WTC11 (cell line): ENCODE measurements at regions not wholly inside any gene's neighbourhood (a gene's known extent, or its start where the extent isn't known, plus 50 kb on each side); places are given as distances from the start of the nearest gene placed in this dataset.

Experiments used
- SMAD3 ChIP-seq: sonication (generic); formaldehyde crosslinking; IDR thresholded peaks from 2 replicates; pipeline ENCODE4 v1.8.0; 2022; ENCODE audit warnings: missing genetic modification reagents, mild to moderate bottlenecking, borderline replicate concordance
- TF ChIP-seq, protein P1 (sequence below): sonication (generic); formaldehyde crosslinking; IDR thresholded peaks from 2 replicates; pipeline ENCODE4 v1.8.1; 2023; ENCODE audit warnings: mild to moderate bottlenecking, missing genetic modification reagents, borderline replicate concordance
- TF ChIP-seq, protein P2 (sequence below): fragments of 200-600 bp; IDR thresholded peaks from 2 replicates; pipeline ENCODE4 v1.8.0; 2022; ENCODE audit warnings: antibody characterized with exemption
- TF ChIP-seq, protein P3 (sequence below): sonication (generic); formaldehyde crosslinking; IDR thresholded peaks from 2 replicates; pipeline ENCODE4 v1.8.0; 2023; ENCODE audit warnings: missing genetic modification reagents, mild to moderate bottlenecking, borderline replicate concordance

- TF ChIP-seq, protein P1, sequence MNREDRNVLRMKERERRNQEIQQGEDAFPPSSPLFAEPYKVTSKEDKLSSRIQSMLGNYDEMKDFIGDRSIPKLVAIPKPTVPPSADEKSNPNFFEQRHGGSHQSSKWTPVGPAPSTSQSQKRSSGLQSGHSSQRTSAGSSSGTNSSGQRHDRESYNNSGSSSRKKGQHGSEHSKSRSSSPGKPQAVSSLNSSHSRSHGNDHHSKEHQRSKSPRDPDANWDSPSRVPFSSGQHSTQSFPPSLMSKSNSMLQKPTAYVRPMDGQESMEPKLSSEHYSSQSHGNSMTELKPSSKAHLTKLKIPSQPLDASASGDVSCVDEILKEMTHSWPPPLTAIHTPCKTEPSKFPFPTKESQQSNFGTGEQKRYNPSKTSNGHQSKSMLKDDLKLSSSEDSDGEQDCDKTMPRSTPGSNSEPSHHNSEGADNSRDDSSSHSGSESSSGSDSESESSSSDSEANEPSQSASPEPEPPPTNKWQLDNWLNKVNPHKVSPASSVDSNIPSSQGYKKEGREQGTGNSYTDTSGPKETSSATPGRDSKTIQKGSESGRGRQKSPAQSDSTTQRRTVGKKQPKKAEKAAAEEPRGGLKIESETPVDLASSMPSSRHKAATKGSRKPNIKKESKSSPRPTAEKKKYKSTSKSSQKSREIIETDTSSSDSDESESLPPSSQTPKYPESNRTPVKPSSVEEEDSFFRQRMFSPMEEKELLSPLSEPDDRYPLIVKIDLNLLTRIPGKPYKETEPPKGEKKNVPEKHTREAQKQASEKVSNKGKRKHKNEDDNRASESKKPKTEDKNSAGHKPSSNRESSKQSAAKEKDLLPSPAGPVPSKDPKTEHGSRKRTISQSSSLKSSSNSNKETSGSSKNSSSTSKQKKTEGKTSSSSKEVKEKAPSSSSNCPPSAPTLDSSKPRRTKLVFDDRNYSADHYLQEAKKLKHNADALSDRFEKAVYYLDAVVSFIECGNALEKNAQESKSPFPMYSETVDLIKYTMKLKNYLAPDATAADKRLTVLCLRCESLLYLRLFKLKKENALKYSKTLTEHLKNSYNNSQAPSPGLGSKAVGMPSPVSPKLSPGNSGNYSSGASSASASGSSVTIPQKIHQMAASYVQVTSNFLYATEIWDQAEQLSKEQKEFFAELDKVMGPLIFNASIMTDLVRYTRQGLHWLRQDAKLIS, result no peak
- TF ChIP-seq, protein P2, sequence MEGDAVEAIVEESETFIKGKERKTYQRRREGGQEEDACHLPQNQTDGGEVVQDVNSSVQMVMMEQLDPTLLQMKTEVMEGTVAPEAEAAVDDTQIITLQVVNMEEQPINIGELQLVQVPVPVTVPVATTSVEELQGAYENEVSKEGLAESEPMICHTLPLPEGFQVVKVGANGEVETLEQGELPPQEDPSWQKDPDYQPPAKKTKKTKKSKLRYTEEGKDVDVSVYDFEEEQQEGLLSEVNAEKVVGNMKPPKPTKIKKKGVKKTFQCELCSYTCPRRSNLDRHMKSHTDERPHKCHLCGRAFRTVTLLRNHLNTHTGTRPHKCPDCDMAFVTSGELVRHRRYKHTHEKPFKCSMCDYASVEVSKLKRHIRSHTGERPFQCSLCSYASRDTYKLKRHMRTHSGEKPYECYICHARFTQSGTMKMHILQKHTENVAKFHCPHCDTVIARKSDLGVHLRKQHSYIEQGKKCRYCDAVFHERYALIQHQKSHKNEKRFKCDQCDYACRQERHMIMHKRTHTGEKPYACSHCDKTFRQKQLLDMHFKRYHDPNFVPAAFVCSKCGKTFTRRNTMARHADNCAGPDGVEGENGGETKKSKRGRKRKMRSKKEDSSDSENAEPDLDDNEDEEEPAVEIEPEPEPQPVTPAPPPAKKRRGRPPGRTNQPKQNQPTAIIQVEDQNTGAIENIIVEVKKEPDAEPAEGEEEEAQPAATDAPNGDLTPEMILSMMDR, result no peak
- TF ChIP-seq, protein P3, sequence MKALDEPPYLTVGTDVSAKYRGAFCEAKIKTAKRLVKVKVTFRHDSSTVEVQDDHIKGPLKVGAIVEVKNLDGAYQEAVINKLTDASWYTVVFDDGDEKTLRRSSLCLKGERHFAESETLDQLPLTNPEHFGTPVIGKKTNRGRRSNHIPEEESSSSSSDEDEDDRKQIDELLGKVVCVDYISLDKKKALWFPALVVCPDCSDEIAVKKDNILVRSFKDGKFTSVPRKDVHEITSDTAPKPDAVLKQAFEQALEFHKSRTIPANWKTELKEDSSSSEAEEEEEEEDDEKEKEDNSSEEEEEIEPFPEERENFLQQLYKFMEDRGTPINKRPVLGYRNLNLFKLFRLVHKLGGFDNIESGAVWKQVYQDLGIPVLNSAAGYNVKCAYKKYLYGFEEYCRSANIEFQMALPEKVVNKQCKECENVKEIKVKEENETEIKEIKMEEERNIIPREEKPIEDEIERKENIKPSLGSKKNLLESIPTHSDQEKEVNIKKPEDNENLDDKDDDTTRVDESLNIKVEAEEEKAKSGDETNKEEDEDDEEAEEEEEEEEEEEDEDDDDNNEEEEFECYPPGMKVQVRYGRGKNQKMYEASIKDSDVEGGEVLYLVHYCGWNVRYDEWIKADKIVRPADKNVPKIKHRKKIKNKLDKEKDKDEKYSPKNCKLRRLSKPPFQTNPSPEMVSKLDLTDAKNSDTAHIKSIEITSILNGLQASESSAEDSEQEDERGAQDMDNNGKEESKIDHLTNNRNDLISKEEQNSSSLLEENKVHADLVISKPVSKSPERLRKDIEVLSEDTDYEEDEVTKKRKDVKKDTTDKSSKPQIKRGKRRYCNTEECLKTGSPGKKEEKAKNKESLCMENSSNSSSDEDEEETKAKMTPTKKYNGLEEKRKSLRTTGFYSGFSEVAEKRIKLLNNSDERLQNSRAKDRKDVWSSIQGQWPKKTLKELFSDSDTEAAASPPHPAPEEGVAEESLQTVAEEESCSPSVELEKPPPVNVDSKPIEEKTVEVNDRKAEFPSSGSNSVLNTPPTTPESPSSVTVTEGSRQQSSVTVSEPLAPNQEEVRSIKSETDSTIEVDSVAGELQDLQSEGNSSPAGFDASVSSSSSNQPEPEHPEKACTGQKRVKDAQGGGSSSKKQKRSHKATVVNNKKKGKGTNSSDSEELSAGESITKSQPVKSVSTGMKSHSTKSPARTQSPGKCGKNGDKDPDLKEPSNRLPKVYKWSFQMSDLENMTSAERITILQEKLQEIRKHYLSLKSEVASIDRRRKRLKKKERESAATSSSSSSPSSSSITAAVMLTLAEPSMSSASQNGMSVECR (CRISPR knock-in tag), result no peak
- no peak for TF ChIP-seq SMAD3 (CRISPR knock-in tag)
Measured at GRCh38 chr1:143717434-143717833, 254.4 kb downstream of the FAM72C start.
